ENCODE measurements at regions not wholly inside any gene's neighbourhood (a gene's known extent, or its start where the extent isn't known, plus 50 kb on each side); places are given as distances from the start of the nearest gene placed in this dataset.

GRCh38 chr18:38445804-38446145 lies 880.2 kb upstream of the CELF4 start (continued):
- TF ChIP-seq, protein P1, sequence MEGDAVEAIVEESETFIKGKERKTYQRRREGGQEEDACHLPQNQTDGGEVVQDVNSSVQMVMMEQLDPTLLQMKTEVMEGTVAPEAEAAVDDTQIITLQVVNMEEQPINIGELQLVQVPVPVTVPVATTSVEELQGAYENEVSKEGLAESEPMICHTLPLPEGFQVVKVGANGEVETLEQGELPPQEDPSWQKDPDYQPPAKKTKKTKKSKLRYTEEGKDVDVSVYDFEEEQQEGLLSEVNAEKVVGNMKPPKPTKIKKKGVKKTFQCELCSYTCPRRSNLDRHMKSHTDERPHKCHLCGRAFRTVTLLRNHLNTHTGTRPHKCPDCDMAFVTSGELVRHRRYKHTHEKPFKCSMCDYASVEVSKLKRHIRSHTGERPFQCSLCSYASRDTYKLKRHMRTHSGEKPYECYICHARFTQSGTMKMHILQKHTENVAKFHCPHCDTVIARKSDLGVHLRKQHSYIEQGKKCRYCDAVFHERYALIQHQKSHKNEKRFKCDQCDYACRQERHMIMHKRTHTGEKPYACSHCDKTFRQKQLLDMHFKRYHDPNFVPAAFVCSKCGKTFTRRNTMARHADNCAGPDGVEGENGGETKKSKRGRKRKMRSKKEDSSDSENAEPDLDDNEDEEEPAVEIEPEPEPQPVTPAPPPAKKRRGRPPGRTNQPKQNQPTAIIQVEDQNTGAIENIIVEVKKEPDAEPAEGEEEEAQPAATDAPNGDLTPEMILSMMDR (IDR thresholded peaks at IDR 0.05; ENCODE audit: control extremely low read depth in 1 of 3, insufficient read depth in 1 of 3, low read depth in 1 of 3, low read length in 3 of 3) = no peak
- TF ChIP-seq, protein P2, sequence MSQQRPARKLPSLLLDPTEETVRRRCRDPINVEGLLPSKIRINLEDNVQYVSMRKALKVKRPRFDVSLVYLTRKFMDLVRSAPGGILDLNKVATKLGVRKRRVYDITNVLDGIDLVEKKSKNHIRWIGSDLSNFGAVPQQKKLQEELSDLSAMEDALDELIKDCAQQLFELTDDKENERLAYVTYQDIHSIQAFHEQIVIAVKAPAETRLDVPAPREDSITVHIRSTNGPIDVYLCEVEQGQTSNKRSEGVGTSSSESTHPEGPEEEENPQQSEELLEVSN (IDR thresholded peaks at IDR 0.05) = no peak
- TF ChIP-seq GTF2F1 (IDR thresholded peaks at IDR 0.05; ENCODE audit: borderline replicate concordance, low read depth, low read length) = no peak
- no peak for TF ChIP-seq ATF2 (IDR thresholded peaks at IDR 0.05; ENCODE audit: low read length)
- no peak for TF ChIP-seq SP2 (IDR thresholded peaks at IDR 0.05; ENCODE audit: low read length)
- TF ChIP-seq CEBPB (IDR thresholded peaks at IDR 0.05; ENCODE audit: low read depth, low read length) = no peak
- TF ChIP-seq HDAC6 (IDR thresholded peaks at IDR 0.05; ENCODE audit: low read depth, low read length) = no peak
- no peak for TF ChIP-seq FOSL1 (IDR thresholded peaks at IDR 0.05; ENCODE audit: insufficient read depth, low read depth, low read length)

Measured in H1 (cell line).